ENCODE measurements at regions not wholly inside any gene's neighbourhood (a gene's known extent, or its start where the extent isn't known, plus 50 kb on each side); places are given as distances from the start of the nearest gene placed in this dataset.

DNA sequence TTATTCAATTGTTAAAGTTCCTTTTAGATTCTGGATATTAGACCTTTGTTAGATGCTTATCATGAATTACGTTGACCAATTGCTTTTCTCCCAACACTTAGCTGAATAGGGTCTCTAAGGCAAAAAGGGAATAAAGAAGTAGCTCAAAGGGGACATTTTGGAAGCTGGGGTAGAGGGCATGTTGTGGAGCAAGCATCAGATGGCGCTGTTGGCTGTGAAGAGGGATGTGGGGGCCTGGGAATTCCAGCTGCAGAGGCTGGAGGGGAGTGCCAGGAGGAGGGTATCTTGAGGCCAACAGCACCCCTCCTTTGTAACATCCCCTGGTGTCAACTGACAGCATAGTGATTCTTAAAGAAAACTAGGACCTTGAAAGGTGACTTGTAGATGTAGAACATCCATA, 198.2 kb downstream of the ADCYAP1 start:
- TF ChIP-seq, protein P1, sequence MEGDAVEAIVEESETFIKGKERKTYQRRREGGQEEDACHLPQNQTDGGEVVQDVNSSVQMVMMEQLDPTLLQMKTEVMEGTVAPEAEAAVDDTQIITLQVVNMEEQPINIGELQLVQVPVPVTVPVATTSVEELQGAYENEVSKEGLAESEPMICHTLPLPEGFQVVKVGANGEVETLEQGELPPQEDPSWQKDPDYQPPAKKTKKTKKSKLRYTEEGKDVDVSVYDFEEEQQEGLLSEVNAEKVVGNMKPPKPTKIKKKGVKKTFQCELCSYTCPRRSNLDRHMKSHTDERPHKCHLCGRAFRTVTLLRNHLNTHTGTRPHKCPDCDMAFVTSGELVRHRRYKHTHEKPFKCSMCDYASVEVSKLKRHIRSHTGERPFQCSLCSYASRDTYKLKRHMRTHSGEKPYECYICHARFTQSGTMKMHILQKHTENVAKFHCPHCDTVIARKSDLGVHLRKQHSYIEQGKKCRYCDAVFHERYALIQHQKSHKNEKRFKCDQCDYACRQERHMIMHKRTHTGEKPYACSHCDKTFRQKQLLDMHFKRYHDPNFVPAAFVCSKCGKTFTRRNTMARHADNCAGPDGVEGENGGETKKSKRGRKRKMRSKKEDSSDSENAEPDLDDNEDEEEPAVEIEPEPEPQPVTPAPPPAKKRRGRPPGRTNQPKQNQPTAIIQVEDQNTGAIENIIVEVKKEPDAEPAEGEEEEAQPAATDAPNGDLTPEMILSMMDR (IDR thresholded peaks at IDR 0.05; ENCODE audit: insufficient read depth, low read depth, low read length) = no peak

DNA sequence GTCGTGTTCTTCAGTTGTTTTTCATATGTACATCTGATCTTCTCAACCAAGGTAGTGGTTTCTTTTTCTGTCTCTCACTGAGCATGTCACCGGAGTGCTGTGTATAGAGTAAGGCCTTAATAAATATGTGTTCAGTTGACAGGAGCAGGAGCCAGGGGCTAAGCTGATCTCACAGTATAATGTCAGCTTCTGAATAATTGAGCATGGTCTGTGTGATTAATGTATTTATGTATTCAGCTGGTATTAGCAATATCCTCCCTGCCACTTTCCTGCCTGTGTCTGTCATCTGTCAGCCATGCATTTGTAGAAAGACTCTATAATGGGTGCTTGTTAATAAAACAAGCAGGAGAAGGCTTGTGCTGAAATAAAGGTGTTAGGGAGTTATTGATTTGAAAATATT, 198.9 kb downstream of the ADCYAP1 start:
- Histone ChIP-seq H3K27me3 (ENCODE audit: control insufficient read depth, insufficient read depth, low read length) (no peaks in the 10 kb centered on the region), H3K4me3 (ENCODE audit: low read depth, low read length) (no peak overlapping the region), H3K36me3 (ENCODE audit: control insufficient read depth, insufficient read depth, low read length) (no peaks in the 10 kb centered on the region)
- TF ChIP-seq, protein P1 (IDR thresholded peaks at IDR 0.05; ENCODE audit: insufficient read depth, low read depth, low read length) = no peak
- ChIA-PET CTCF (no interaction called here), POLR2A (no interaction called here)
- DNase-seq (ENCODE audit: low read depth) = no peak

More for the DNA sequence above, 198.2 kb downstream of the ADCYAP1 start:
- CTCF ChIA-PET = no interaction called here
- Histone ChIP-seq H3K4me3 (ENCODE audit: low read depth, low read length) (no peak overlapping the region), H3K27me3 (ENCODE audit: control insufficient read depth, insufficient read depth, low read length) (no peaks in the 10 kb centered on the region), H3K36me3 (ENCODE audit: control insufficient read depth, insufficient read depth, low read length) (no peaks in the 10 kb centered on the region)
- POLR2A ChIA-PET = no interaction called here
- DNase-seq (ENCODE audit: low read depth) = no peak

DNA sequence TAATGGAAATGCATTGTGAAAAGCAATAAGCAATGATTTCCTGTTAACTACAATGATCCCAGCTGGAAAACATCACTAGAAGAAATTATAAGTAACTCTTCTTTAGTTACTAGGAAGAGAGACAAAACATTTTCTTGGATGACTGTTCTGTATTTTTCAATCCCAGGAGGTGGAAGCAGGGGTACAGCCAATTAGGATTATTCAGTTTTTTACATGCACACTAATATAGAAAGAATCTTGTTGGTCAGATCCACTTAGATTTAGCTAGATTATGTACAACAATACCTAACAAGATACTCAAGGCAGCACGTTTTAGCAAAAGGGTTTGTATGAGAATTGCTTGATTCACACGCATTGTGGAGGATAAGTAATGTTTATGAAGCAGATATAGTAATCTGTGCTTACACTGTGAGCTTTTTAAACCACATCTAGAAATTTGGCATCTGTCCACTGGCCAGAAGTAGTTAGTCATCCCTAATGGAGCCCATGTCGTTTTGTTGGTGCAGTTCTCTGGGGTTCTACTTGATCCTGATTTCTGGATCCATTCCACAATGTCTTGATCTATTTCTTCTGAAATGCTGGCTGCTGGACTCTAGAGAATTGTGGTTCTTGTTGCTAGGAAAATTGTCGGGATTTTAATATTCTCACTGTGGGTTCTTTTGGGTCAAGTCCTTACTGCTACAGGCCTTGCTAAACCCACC, 199.7 kb downstream of the ADCYAP1 start:
- no peak for DNase-seq (ENCODE audit: low read depth)
- ChIA-PET CTCF (no interaction called here), POLR2A (no interaction called here)
- no peaks in the 10 kb centered on the region for H3K36me3 ChIP-seq (ENCODE audit: control insufficient read depth, insufficient read depth, low read length)
- H3K27me3 ChIP-seq (ENCODE audit: control insufficient read depth, insufficient read depth, low read length) = no peaks in the 10 kb centered on the region
- H3K4me3 ChIP-seq (ENCODE audit: low read depth, low read length) = no peak overlapping the region
- TF ChIP-seq, protein P1 (IDR thresholded peaks at IDR 0.05; ENCODE audit: insufficient read depth, low read depth, low read length) = no peak

DNA sequence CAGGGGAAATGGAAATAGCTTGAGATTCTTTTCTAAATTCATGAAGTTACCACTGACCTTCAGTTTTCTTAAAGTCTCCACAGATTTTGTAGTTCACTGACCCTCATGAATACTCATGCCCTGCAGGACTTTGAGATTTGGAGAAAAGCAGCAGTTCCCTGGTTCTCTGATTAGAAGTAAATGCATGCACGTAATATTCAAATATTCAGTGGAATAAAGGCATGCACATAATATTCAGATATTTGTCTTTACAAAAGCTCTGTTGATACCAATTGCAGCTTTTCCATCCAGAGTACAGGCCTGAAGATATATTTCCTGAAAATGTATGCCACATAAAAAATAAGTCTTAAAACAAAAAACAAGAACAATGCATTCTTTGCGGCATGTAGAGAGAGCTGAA, 219.8 kb downstream of the ADCYAP1 start:
- Histone ChIP-seq H3K36me3 (ENCODE audit: control insufficient read depth, insufficient read depth, low read length) (no peaks in the 10 kb centered on the region), H3K27me3 (ENCODE audit: control insufficient read depth, insufficient read depth, low read length) (no peaks in the 10 kb centered on the region), H3K4me3 (ENCODE audit: low read depth, low read length) (no peak overlapping the region)
- POLR2A ChIA-PET = no interaction called here
- DNase-seq (ENCODE audit: low read depth) = no peak
- CTCF ChIA-PET = no interaction called here
- TF ChIP-seq, protein P1 (IDR thresholded peaks at IDR 0.05; ENCODE audit: insufficient read depth, low read depth, low read length) = no peak

DNA sequence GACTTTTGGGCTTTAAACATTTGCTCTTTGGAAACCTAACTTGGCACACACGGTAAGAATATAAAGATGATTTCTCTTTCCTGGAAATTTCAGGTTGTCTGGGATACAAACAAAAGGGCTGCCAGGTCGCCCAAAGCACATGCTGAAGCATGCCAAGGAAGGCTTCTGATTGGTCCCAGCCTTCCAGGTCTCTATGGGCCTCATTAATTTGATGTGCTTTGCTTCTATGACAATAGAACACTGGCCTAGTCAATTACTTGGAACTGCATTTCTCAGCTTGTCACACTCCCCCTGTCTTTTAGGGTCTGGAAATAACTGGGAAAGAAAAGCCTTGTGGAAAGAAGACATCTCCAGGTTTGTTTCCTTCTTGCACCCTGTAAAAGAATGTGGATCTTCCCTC, 228.9 kb downstream of the ADCYAP1 start:
- CTCF ChIA-PET = no interaction called here
- Histone ChIP-seq H3K27me3 (ENCODE audit: control insufficient read depth, insufficient read depth, low read length) (no peaks in the 10 kb centered on the region), H3K36me3 (ENCODE audit: control insufficient read depth, insufficient read depth, low read length) (no peaks in the 10 kb centered on the region), H3K4me3 (ENCODE audit: low read depth, low read length) (no peak overlapping the region)
- POLR2A ChIA-PET = no interaction called here
- TF ChIP-seq, protein P1 (IDR thresholded peaks at IDR 0.05; ENCODE audit: insufficient read depth, low read depth, low read length) = no peak
- DNase-seq (ENCODE audit: low read depth) = no peak

Measured in BJ (cell line).